Suprapubic skin (tissue), 4 donors: ENCODE measurements at regions not wholly inside any gene's neighbourhood (a gene's known extent, or its start where the extent isn't known, plus 50 kb on each side); places are given as distances from the start of the nearest gene placed in this dataset.
"Not testable (repeated sequence)": the region's sequence is repeated elsewhere in the genome, so short reads cannot be mapped to it uniquely, and the experiment has no call there.

Experiments used
- DNase-seq, 2 donors: peaks; one replicate each; pipeline ENCODE4 v3.0.0-alpha.2; 2019; ENCODE audit warnings: low spot score in 2 of 2
- H3K27ac ChIP-seq: fragments of 200-600 bp; sonication (generic); one replicate; pipeline ENCODE4 v1.5.1; 2019
- H3K27me3 ChIP-seq: fragments of 200-600 bp; sonication (generic); one replicate; pipeline ENCODE4 v1.5.1; 2019
- H3K36me3 ChIP-seq: fragments of 200-600 bp; sonication (generic); one replicate; pipeline ENCODE4 v1.5.1; 2019
- H3K4me1 ChIP-seq: fragments of 200-600 bp; sonication (generic); one replicate; pipeline ENCODE4 v1.5.1; 2019
- H3K4me3 ChIP-seq: fragments of 200-600 bp; sonication (generic); one replicate; pipeline ENCODE4 v1.5.1; 2019; ENCODE audit warnings: mild to moderate bottlenecking
- H3K9me3 ChIP-seq: fragments of 200-600 bp; sonication (generic); one replicate; pipeline ENCODE4 v1.5.1; 2019
- EP300 ChIP-seq: sonication (generic); formaldehyde crosslinking; IDR thresholded peaks from one replicate; pipeline ENCODE4 v1.6.1; 2017; ENCODE audit warnings: antibody characterized with exemption
- POLR2A ChIP-seq, 2 donors: fragments of 450-650 bp; IDR thresholded peaks; one replicate each; pipeline ENCODE4 v1.6.1; 2017; ENCODE audit warnings: antibody characterized with exemption in 2 of 2, mild to moderate bottlenecking in 2 of 2, moderate library complexity in 2 of 2
- POLR2AphosphoS5 ChIP-seq, 3 donors: sonication (generic); formaldehyde crosslinking; IDR thresholded peaks; one replicate each; pipeline ENCODE4 v1.6.1; 2017; ENCODE audit warnings: antibody characterized with exemption in 3 of 3
- WGBS: methylation state at CpG from one replicate; pipeline ENCODE4 v1.1.5; 2018; 5-methylcytosine and 5-hydroxymethylcytosine counted together
- TF ChIP-seq, protein P1 (sequence below), 2 donors: fragments of 200-600 bp in 1 of 2; fragments of 450-650 bp in 1 of 2; sonication (generic) in 1 of 2; IDR thresholded peaks; one replicate each; pipeline ENCODE4 v1.5.1; 2016 to 2019; ENCODE audit warnings: antibody characterized with exemption in 2 of 2, mild to moderate bottlenecking in 1 of 2, moderate library complexity in 1 of 2

- WGBS: 74% methylated on average over 6 of the region's 6 CpGs
These were observed 88.6 kb upstream of the MYO10 start for GRCh38 chr5:17024686-17025180.

GRCh38 chr5:17031659-17032277 is 95.7 kb upstream of the MYO10 start:
- H3K27me3 ChIP-seq, DNase-seq, H3K4me3 ChIP-seq, H3K36me3 ChIP-seq, H3K9me3 ChIP-seq, H3K4me1 ChIP-seq, H3K27ac ChIP-seq: not testable (repeated sequence)
- 95% methylated on average over 23 of the region's 24 CpGs for WGBS

More at GRCh38 chr5:17024686-17025180, 88.6 kb upstream of the MYO10 start:
- Histone ChIP-seq H3K27me3 (no peaks in the 10 kb centered on the region), H3K27ac (no peak overlapping the region), H3K36me3 (no peaks in the 10 kb centered on the region), H3K4me1 (peaks cover 8% of the 10 kb centered on the region), H3K9me3 (no peaks in the 10 kb centered on the region), H3K4me3 (no peak overlapping the region)
- TF ChIP-seq POLR2AphosphoS5 (IDR thresholded peaks at IDR 0.05) (no peak), EP300 (no peak), POLR2A (IDR thresholded peaks at IDR 0.05) (no peak)
- TF ChIP-seq, protein P1, sequence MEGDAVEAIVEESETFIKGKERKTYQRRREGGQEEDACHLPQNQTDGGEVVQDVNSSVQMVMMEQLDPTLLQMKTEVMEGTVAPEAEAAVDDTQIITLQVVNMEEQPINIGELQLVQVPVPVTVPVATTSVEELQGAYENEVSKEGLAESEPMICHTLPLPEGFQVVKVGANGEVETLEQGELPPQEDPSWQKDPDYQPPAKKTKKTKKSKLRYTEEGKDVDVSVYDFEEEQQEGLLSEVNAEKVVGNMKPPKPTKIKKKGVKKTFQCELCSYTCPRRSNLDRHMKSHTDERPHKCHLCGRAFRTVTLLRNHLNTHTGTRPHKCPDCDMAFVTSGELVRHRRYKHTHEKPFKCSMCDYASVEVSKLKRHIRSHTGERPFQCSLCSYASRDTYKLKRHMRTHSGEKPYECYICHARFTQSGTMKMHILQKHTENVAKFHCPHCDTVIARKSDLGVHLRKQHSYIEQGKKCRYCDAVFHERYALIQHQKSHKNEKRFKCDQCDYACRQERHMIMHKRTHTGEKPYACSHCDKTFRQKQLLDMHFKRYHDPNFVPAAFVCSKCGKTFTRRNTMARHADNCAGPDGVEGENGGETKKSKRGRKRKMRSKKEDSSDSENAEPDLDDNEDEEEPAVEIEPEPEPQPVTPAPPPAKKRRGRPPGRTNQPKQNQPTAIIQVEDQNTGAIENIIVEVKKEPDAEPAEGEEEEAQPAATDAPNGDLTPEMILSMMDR (IDR thresholded peaks at IDR 0.05): no peak
- no peak for DNase-seq

GRCh38 chr5:17032314-17032985 is 96.4 kb upstream of the MYO10 start:
- not testable (repeated sequence) for H3K27ac ChIP-seq, H3K4me3 ChIP-seq, H3K4me1 ChIP-seq, H3K9me3 ChIP-seq, H3K36me3 ChIP-seq, H3K27me3 ChIP-seq, DNase-seq
- 97% methylated on average over 24 of the region's 43 CpGs for WGBS

- H3K9me3 ChIP-seq, H3K36me3 ChIP-seq, H3K4me3 ChIP-seq, H3K4me1 ChIP-seq, H3K27ac ChIP-seq, H3K27me3 ChIP-seq, DNase-seq: not testable (repeated sequence)
- WGBS: 92% methylated on average over 2 of the region's 2 CpGs
These were observed 98.9 kb upstream of the MYO10 start for GRCh38 chr5:17034992-17035391.

DNA sequence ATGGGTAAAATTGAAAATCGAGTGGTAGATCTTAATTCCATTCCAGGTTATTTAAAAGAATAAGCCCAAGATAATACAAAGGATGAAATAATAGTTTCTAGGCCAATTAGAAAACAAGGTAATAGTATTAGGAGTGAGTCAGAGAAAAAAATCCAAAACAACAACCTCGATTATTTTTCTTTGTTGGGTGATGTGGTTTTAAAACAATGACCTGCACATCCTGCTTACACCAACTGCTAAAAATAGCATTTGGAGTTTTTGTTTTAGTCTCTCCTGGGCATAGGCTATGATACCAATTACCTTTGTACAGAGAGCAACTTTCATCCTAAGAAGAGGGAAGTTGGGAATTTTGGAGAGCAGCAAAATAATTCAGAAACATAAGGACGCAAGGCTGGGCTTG is 101.7 kb upstream of the MYO10 start:
- Histone ChIP-seq H3K4me3 (no peak overlapping the region), H3K4me1 (no peaks in the 10 kb centered on the region), H3K9me3 (no peaks in the 10 kb centered on the region), H3K36me3 (no peaks in the 10 kb centered on the region), H3K27me3 (no peaks in the 10 kb centered on the region), H3K27ac (no peak overlapping the region)
- no peak for DNase-seq
- 72% methylated on average over 3 of the region's 3 CpGs for WGBS
- TF ChIP-seq, protein P1 (IDR thresholded peaks at IDR 0.05): no peak
- TF ChIP-seq EP300 (no peak), POLR2AphosphoS5 (IDR thresholded peaks at IDR 0.05) (no peak), POLR2A (IDR thresholded peaks at IDR 0.05) (no peak)

DNA sequence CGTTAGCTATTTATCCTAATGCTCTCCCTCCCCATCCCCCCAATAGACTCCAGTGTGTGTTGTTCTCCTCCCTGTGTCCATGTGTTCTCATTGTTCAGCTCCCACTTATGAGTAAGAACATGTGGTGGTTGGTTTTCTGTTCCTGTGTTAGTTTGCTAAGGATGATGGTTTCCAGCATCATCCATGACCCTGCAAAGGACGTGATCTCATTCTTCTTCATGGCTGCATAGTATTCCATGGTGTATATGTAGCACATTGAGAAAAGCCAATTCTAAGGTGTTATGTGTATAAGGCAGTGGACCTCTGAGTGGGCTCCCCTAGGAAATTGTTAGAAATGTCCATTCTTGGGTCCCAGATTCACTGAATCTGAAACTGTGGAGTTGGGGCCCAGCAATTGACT is 103.1 kb upstream of the MYO10 start:
- no peaks in the 10 kb centered on the region for H3K4me1 ChIP-seq
- 87% methylated on average over 2 of the region's 2 CpGs for WGBS

More for the DNA sequence above, 103.1 kb upstream of the MYO10 start:
- DNase-seq: no peak
- H3K4me3 ChIP-seq: no peak overlapping the region
- H3K27ac ChIP-seq: no peak overlapping the region
- H3K36me3 ChIP-seq: no peaks in the 10 kb centered on the region
- no peaks in the 10 kb centered on the region for H3K9me3 ChIP-seq
- TF ChIP-seq POLR2AphosphoS5 (IDR thresholded peaks at IDR 0.05) (no peak), EP300 (no peak), POLR2A (IDR thresholded peaks at IDR 0.05) (no peak)
- TF ChIP-seq, protein P1 (IDR thresholded peaks at IDR 0.05): no peak
- no peaks in the 10 kb centered on the region for H3K27me3 ChIP-seq
